OCI-LY1 (cell line): ENCODE measurements at regions not wholly inside any gene's neighbourhood (a gene's known extent, or its start where the extent isn't known, plus 50 kb on each side); places are given as distances from the start of the nearest gene placed in this dataset.

Source experiments
- H2AFZ ChIP-seq: fragments of 200-600 bp; sonication (generic), shearing (Covaris generic); 2 replicates; pipeline ENCODE4 v1.6.0; 2014; ENCODE audit warnings: antibody characterized with exemption, mild to moderate bottlenecking, low read length
- H3F3A ChIP-seq: fragments of 200-600 bp; sonication (generic), shearing (Covaris generic); 2 replicates; pipeline ENCODE4 v1.6.0; 2014; ENCODE audit warnings: mild to moderate bottlenecking, antibody characterized with exemption, low read length, moderate library complexity; ENCODE audit not compliant: insufficient read depth
- H3K27ac ChIP-seq: fragments of 200-600 bp; sonication (generic); 2 replicates; pipeline ENCODE4 v1.5.1; 2014; ENCODE audit warnings: low read length, mixed run types, mild to moderate bottlenecking, low read depth; ENCODE audit not compliant: poor library complexity, severe bottlenecking
- H3K27me3 ChIP-seq: fragments of 200-600 bp; sonication (generic); 2 replicates; pipeline ENCODE4 v1.6.0; 2014; ENCODE audit warnings: antibody characterized with exemption, mild to moderate bottlenecking, low read length, moderate library complexity; ENCODE audit not compliant: insufficient read depth
- H3K36me3 ChIP-seq: fragments of 200-600 bp; sonication (generic); 2 replicates; pipeline ENCODE4 v1.6.1; 2014; ENCODE audit warnings: mild to moderate bottlenecking, antibody characterized with exemption, low read length, moderate library complexity, mixed read lengths; ENCODE audit not compliant: insufficient read depth
- H3K4me1 ChIP-seq: fragments of 200-600 bp; sonication (generic); 2 replicates; pipeline ENCODE4 v1.5.1; 2014; ENCODE audit warnings: mild to moderate bottlenecking, low read length, moderate library complexity; ENCODE audit not compliant: insufficient read depth, severe bottlenecking
- H3K4me2 ChIP-seq: fragments of 200-600 bp; sonication (generic), shearing (Covaris generic); 2 replicates; pipeline ENCODE4 v1.6.1; 2014; ENCODE audit warnings: low read length
- H3K4me3 ChIP-seq: fragments of 200-600 bp; sonication (generic); 2 replicates; pipeline ENCODE4 v1.5.1; 2014; ENCODE audit warnings: low read length, low read depth, mild to moderate bottlenecking, mixed read lengths; ENCODE audit not compliant: poor library complexity, severe bottlenecking
- H3K79me2 ChIP-seq: fragments of 200-600 bp; shearing (Covaris generic); 2 replicates; pipeline ENCODE4 v1.6.1; 2016; ENCODE audit warnings: mixed run types, low read length, mixed read lengths; ENCODE audit not compliant: insufficient read depth
- H3K9ac ChIP-seq: fragments of 200-600 bp; sonication (generic), shearing (Covaris generic); 2 replicates; pipeline ENCODE4 v1.6.1; 2014; ENCODE audit warnings: mild to moderate bottlenecking, low read length, mixed read lengths
- H3K9me2 ChIP-seq: fragments of 200-600 bp; sonication (generic), shearing (Covaris generic); 2 replicates; pipeline ENCODE4 v1.6.1; 2014; ENCODE audit warnings: low read depth, mild to moderate bottlenecking, low read length, mixed read lengths
- H3K9me3 ChIP-seq: fragments of 200-600 bp; shearing (Covaris generic); 2 replicates; pipeline ENCODE4 v1.6.1; 2014; ENCODE audit warnings: low read length, mixed read lengths
- H4K20me1 ChIP-seq: fragments of 200-600 bp; sonication (generic), shearing (Covaris generic); 2 replicates; pipeline ENCODE4 v1.6.0; 2016; ENCODE audit warnings: mild to moderate bottlenecking, low read length; ENCODE audit not compliant: insufficient read depth
- CTCF ChIP-seq: fragments of 200-600 bp; sonication (generic), shearing (Covaris generic); IDR thresholded peaks from 2 replicates; pipeline ENCODE4 v1.5.1; 2017; ENCODE audit warnings: mild to moderate bottlenecking, antibody characterized with exemption, low read length, moderate library complexity, mixed read lengths
- EZH2 ChIP-seq: fragments of 200-600 bp; sonication (generic), shearing (Covaris generic); IDR thresholded peaks from 2 replicates; pipeline ENCODE4 v1.8.0; 2017; ENCODE audit warnings: borderline replicate concordance, mixed run types, mild to moderate bottlenecking, antibody characterized with exemption, low read length, moderate library complexity, mixed read lengths

- Histone ChIP-seq H3K9me2 (no peaks in the 10 kb centered on the region), H3K27me3 (no peaks in the 10 kb centered on the region; the same call in 1 of the 2 replicates), H3K79me2 (no peaks in the 10 kb centered on the region), H3K27ac (no peak overlapping the region), H3K9ac (no peak overlapping the region), H3K4me3 (no peak overlapping the region), H3K36me3 (no peaks in the 10 kb centered on the region; the same call in 1 of the 2 replicates), H2AFZ (no peak overlapping the region), H3K4me2 (no peak overlapping the region), H3K4me1 (no peaks in the 10 kb centered on the region), H3K9me3 (peaks cover 8% of the 10 kb centered on the region; the same call in 1 of the 2 replicates), H3F3A (no peaks in the 10 kb centered on the region), H4K20me1 (no peaks in the 10 kb centered on the region)
- TF ChIP-seq EZH2 (no peak), CTCF (no peak)
These were observed 190.5 kb upstream of the C1orf174 start for GRCh38 chr1:4090556-4090955.

DNA sequence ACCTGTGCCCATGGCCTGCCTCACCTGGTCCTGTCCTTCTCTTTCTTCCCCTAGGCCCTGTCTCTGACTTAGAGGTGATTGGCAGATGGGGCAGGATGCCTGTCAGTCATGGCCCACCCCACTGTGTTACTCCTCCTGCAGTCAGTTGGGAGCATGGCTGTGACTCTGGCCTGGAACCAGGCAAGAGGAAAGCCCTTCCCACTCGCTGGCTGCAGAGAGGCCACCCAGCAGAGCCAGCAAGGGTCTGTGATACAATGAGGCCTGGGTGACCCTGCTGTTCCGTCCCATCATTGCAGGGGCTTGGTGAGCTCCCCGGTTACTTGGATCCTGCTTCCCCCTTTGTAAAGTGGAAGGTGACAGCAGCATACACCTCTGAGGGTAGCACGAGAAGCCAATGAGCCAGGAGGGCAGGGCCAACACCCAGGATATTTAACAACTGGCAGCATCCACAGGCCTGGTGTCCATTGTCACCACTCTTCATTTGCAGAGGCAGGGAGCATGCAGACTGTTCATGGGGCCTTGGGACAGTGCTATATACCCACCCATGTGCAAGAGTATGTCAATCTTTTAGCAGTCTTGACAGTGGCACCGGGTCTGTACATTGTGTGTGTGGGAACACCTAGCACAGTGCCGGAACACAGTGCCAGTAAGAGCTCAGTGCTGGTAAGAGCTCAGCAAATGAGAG lies 191.0 kb upstream of the C1orf174 start:
- TF ChIP-seq EZH2 (no peak), CTCF (no peak)
- no peak overlapping the region for H3K4me2 ChIP-seq
- H3K36me3 ChIP-seq, result no peaks in the 10 kb centered on the region; the same call in 1 of the 2 replicates
- H3K27me3 ChIP-seq, result no peaks in the 10 kb centered on the region; the same call in 1 of the 2 replicates
- no peak overlapping the region for H2AFZ ChIP-seq
- no peaks in the 10 kb centered on the region for H3F3A ChIP-seq
- H3K4me3 ChIP-seq, result no peak overlapping the region
- no peak overlapping the region for H3K9ac ChIP-seq
- peaks cover 11% of the 10 kb centered on the region; the same call in 1 of the 2 replicates for H3K9me3 ChIP-seq
- H3K4me1 ChIP-seq, result no peaks in the 10 kb centered on the region
- no peak overlapping the region for H3K27ac ChIP-seq
- no peaks in the 10 kb centered on the region for H3K9me2 ChIP-seq
- no peaks in the 10 kb centered on the region for H3K79me2 ChIP-seq
- H4K20me1 ChIP-seq, result no peaks in the 10 kb centered on the region

- Histone ChIP-seq H3K9ac (no peak overlapping the region), H3K9me3 (peaks cover 14% of the 10 kb centered on the region; the same call in 1 of the 2 replicates), H3K27me3 (no peaks in the 10 kb centered on the region; the same call in 1 of the 2 replicates), H3K4me1 (no peaks in the 10 kb centered on the region), H3K9me2 (no peaks in the 10 kb centered on the region), H4K20me1 (no peaks in the 10 kb centered on the region), H3K4me3 (no peak overlapping the region), H2AFZ (no peak overlapping the region), H3F3A (no peaks in the 10 kb centered on the region), H3K36me3 (no peaks in the 10 kb centered on the region; the same call in 1 of the 2 replicates), H3K27ac (no peak overlapping the region), H3K4me2 (no peak overlapping the region), H3K79me2 (no peaks in the 10 kb centered on the region)
- TF ChIP-seq CTCF, result no peak
- TF ChIP-seq EZH2, result no peak
These were observed 191.9 kb upstream of the C1orf174 start for GRCh38 chr1:4091996-4092395.
